ENCODE measurements at regions not wholly inside any gene's neighbourhood (a gene's known extent, or its start where the extent isn't known, plus 50 kb on each side); places are given as distances from the start of the nearest gene placed in this dataset.

DNA sequence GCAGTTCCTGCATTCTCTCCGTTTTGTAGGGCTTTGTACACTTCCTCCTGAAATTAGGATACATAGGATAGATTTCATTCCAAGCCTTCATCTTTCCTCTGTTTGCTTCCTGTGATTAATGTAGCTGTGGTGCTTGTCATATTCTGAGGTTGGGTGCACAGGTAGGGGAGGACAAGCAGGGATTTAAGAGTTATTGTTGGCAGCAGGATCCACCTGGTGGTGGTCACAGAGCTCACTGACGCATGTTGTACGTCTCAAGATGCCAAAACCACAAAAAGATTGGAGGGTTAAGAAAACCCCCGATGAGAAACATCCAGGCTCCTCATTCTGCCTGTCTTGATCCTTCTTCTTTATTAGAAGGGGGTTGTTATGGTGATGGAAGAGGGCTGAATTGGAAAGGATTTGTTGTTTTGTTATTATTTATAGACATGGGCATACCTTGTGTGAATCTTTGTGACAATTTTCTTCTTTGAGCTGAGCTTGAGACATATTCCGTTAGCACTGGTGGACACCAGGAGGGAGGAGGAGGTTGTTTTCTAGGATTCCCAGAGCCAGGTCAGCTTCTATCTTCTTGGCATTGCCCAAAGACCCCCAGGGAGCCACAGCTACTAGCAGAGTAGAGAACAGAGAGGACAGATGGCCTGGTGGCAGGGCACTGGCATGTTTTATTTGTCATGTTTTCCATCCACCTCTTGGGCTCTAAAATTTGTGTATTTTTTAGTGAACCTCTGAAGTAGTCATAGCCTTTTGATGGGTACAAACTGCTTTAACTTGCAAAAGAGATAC, 57.7 kb upstream of the LARS2 start:
- peak; percentile 39 for DNase-seq

DNA sequence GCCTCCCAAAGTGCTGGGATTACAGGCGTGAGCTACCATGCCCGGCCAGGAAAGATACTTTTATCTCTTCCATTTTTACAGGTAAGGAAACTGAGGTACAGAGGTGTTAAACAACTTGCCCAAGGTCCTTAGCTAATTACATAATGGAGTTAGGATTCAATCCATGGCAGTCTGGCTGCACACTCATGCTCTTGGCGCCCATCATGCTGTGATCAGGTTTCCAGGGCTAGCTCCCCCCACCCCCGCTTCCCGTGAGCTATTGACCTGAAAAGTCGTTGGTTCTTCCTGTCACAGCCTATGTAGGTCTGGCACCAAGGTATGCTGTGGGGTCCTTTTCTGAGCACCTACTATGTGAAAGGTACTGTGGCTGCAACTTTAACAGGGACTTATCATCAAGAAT, 55.9 kb upstream of the LARS2 start:
- DNase-seq, result peak; percentile 37

DNA sequence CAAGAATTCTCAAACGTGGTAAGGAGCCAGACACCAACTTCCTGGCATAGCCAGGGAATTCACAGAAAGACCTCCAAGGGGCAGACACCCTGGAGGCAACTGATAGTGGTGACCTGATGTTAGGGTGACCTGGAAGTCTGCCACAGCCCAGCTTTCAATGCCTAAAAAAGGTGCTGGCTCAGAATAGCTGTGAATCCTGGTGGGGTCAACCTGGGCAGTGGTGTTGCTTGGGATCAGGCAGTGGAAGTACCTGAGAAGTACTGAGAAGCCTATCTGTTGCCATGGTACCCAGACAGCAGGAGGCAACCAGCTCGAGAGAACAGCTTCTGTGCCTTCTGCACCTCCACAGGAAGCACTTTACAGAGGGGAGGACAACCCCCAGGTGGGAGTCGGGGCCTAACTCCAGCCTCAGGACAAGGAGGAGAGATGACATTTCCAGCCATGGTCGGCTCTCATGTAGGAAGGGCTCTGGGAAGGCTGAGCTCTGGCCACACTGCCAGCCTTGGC, 55.4 kb upstream of the LARS2 start:
- peak; percentile 74 for DNase-seq

DNA sequence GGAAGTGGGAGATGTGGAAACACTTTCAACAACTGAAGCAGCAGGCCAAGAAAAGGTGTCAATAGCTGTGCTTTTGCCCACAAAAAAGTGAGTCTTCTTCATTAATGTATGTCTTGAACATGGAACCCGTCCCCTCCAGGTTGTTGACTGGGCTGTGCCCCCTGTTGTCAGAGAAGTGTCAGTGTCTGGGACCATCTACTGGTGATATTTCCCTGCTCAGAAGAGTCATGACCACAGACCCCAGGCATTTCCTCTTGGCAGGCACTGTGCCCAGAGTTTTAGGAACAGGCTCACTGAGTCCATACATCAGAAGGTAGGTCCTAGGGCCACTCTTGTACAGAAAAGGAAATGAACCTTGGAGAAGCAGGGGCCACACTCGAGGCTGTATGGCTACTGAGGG, 54.8 kb upstream of the LARS2 start:
- no peak for DNase-seq

DNA sequence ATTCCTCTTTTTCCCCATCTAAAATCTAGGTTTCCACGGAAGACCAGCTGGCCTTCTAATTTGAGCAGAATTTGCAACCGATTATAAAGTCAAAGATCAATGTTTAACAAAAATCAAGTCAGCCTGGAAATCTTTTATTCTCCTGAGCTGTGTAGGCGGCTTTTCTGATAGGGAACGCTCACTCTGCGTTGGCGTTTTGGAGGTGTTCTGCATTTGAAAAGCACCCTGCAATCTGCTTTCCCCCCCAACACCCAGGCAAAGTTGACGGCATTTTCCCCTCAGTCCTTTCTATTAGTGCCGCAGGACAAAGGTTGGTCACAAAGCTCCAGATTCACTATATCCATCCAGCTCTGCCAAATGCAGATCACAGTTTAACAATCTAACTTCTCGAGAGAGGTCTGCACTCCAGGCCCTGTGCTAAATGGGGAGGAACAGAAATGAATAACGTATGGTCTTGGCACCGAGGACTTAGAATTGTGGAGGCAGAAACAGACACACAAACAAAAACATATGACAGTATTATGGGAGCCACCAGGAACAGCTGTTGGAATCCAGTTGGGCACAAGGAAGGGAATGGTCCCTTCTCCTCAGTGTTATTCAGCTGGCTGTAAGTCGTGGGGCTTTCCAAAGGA, 50.4 kb upstream of the LARS2 start:
- no peak for DNase-seq
